ENCODE measurements at regions not wholly inside any gene's neighbourhood (a gene's known extent, or its start where the extent isn't known, plus 50 kb on each side); places are given as distances from the start of the nearest gene placed in this dataset.

DNA sequence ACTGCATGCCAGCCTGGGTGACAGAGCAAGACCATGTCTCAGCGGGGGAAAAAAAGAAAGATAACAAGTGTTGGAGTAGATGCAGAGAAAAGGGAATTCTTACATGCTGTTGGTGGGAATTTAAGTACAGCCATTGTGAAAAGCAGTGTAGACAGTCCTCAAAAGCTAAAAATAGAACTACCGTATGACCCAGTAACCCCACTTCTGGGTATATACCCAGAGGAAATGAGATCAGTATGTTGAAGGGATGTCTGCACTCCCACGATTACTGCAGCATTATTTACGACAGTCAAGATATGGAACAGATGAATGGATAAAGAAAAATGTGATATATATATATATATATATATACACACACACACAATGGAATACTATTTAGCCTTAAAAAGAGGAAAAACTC is 225.3 kb upstream of the SLC24A2 start:
- H3K36me3 ChIP-seq (ENCODE audit: insufficient read depth, low read length): no peaks in the 10 kb centered on the region
- H2AFZ ChIP-seq (ENCODE audit: low read depth, low read length): no peak overlapping the region
- H3K4me3 ChIP-seq (ENCODE audit: low read length): no peak overlapping the region
- no peaks in the 10 kb centered on the region for H3K27me3 ChIP-seq (ENCODE audit: insufficient read depth, low read length)
- H3K4me1 ChIP-seq (ENCODE audit: insufficient read depth, low read length): no peaks in the 10 kb centered on the region
- H3K9me3 ChIP-seq (ENCODE audit: low read length): no peaks in the 10 kb centered on the region

DNA sequence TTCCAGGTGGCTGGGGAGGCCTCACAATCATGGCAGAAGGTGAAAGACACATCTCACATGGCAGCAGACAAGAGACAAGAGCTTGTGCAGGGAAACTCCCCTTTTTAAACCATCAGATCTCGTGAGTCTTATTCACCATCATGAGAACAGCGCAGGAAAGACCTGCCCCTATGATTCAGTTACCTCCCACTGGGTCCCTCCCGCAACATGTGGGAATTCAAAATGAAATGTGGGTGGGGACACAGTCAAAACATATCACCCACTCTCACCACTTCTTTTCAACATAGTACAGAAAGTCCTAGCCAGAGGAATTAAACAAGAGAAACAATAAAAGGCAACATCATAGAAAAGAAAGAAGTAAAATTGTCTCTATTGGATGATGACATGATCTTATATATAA is 223.4 kb upstream of the SLC24A2 start:
- Histone ChIP-seq H3K9me3 (ENCODE audit: low read length) (no peaks in the 10 kb centered on the region), H3K4me3 (ENCODE audit: low read length) (no peak overlapping the region), H3K36me3 (ENCODE audit: insufficient read depth, low read length) (no peaks in the 10 kb centered on the region), H2AFZ (ENCODE audit: low read depth, low read length) (no peak overlapping the region), H3K4me1 (ENCODE audit: insufficient read depth, low read length) (no peaks in the 10 kb centered on the region), H3K27me3 (ENCODE audit: insufficient read depth, low read length) (no peaks in the 10 kb centered on the region)

DNA sequence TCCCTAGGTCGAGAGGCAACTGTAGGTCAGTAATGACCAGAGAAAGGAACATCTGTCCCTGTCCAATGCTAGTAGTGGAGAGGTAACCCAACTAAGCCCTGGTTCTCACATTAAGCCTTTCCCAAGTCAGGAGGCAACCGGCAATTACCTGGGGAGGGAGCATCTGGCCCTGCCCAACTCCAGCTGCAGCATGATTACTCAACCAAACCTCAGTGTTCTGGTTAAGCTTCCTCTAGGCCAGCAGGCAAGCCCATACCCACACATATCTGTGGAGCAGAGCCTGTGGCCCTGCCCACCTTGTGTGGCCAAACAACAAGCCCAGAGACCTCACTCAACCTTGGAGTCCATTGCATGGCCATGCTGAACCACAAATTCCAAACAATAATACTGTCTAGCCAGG is 220.8 kb upstream of the SLC24A2 start:
- Histone ChIP-seq H3K4me3 (ENCODE audit: low read length) (no peak overlapping the region), H2AFZ (ENCODE audit: low read depth, low read length) (no peak overlapping the region), H3K27me3 (ENCODE audit: insufficient read depth, low read length) (no peaks in the 10 kb centered on the region), H3K36me3 (ENCODE audit: insufficient read depth, low read length) (no peaks in the 10 kb centered on the region), H3K4me1 (ENCODE audit: insufficient read depth, low read length) (no peaks in the 10 kb centered on the region), H3K9me3 (ENCODE audit: low read length) (no peaks in the 10 kb centered on the region)

DNA sequence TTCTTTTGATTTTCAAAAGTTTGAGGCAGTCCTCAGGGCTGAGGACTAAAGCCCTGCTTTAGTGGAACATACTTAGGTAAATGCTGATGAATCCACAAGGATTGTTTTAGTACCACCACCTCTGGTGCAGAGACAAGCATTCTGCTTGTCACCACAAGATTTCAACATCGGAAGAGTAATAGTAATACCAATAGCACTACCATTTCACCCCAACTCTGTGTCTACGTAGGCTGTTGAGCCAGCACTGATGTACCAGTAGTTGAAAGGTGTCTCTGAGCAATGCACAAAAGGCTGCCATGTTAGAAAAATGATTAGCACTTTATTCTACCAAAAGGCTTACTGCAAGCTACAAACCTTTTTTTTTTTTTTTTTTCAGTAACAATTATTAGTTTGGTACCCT is 213.2 kb upstream of the SLC24A2 start:
- no peaks in the 10 kb centered on the region for H3K27me3 ChIP-seq (ENCODE audit: insufficient read depth, low read length)
- no peak overlapping the region for H2AFZ ChIP-seq (ENCODE audit: low read depth, low read length)
- H3K4me1 ChIP-seq (ENCODE audit: insufficient read depth, low read length): no peaks in the 10 kb centered on the region
- H3K9me3 ChIP-seq (ENCODE audit: low read length): no peaks in the 10 kb centered on the region
- H3K36me3 ChIP-seq (ENCODE audit: insufficient read depth, low read length): no peaks in the 10 kb centered on the region
- no peak overlapping the region for H3K4me3 ChIP-seq (ENCODE audit: low read length)

DNA sequence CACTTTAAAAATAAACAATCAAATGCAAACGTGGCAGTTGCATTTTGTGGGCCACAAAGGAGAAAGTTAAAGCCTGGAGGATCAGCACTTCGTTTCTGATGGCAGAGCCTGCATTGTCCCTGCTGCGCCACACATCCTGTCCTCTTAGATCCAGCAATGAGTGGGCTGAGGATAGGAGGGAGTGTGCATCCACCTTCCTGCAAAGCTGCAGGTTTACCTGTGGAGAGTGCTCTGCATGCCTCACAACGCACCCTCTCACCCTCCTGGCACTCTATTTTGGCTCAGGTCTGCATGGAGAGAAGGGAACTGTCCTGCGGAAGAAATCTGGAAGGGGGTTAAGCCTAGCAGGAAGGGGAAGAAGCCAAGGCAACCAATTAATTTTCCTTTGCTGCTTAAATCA is 212.2 kb upstream of the SLC24A2 start:
- no peaks in the 10 kb centered on the region for H3K4me1 ChIP-seq (ENCODE audit: insufficient read depth, low read length)
- no peak overlapping the region for H3K4me3 ChIP-seq (ENCODE audit: low read length)
- no peaks in the 10 kb centered on the region for H3K9me3 ChIP-seq (ENCODE audit: low read length)
- no peak overlapping the region for H2AFZ ChIP-seq (ENCODE audit: low read depth, low read length)
- H3K36me3 ChIP-seq (ENCODE audit: insufficient read depth, low read length): no peaks in the 10 kb centered on the region
- H3K27me3 ChIP-seq (ENCODE audit: insufficient read depth, low read length): no peaks in the 10 kb centered on the region

DNA sequence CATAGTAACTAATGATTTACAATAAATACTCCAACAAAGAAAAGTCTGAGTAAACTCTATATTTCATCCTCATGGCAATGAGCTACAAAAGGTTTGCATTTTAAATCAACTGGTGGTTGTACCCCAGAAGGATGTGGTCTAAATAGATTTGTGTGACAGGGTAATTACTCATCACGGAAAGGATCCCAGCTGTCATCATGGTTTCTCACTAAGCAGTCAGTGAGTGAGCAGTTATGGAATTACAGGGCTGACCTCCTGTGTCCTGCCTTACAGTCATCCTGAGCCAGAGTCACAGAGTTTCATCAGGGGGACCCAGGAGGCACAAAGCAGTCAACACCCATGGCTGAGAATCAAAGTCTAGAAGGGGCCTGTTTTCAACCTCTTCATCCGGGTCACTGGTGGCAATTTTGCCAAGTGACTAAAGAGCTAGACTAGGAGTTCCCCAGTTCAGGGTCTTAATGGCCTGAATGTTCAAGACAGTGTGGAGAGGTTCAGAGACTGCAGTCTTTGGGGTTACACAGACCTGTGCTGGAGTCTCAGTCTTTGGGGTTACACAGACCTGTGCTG is 210.7 kb upstream of the SLC24A2 start:
- Histone ChIP-seq H3K4me1 (ENCODE audit: insufficient read depth, low read length) (no peaks in the 10 kb centered on the region), H3K27me3 (ENCODE audit: insufficient read depth, low read length) (no peaks in the 10 kb centered on the region), H3K4me3 (ENCODE audit: low read length) (no peak overlapping the region), H3K9me3 (ENCODE audit: low read length) (no peaks in the 10 kb centered on the region), H2AFZ (ENCODE audit: low read depth, low read length) (no peak overlapping the region), H3K36me3 (ENCODE audit: insufficient read depth, low read length) (no peaks in the 10 kb centered on the region)

DNA sequence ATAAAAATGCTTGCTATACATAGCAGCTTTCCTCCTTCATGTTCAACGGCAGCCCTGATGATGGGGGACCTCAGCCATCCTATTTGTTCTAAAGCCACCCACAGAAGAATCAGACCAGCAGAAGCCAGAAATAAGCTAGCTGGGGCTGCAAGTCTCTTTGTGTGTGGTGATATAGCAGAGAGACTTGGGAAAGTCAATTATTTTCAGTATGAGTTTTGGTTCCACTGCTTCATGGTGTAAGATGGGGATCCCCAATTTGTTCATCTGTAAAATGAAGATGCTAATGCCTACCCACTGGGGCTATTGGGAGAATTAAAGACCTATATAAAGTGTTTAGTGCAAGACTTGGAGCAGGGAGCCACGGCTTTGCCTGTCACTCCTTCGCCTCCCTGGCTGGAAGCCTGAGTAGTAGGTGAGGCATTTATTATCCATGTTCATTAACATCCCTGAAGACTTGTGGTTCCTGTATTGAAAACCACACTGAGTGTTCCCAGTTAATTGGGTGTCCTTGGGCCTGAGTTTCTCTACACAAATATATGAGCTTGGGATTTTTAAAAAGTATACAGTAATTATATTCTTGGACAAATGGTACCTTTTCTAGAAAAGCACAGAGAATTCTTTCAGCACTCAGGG is 210.1 kb upstream of the SLC24A2 start:
- Histone ChIP-seq H3K4me3 (ENCODE audit: low read length) (no peak overlapping the region), H3K36me3 (ENCODE audit: insufficient read depth, low read length) (no peaks in the 10 kb centered on the region), H3K4me1 (ENCODE audit: insufficient read depth, low read length) (no peaks in the 10 kb centered on the region), H2AFZ (ENCODE audit: low read depth, low read length) (no peak overlapping the region), H3K27me3 (ENCODE audit: insufficient read depth, low read length) (no peaks in the 10 kb centered on the region), H3K9me3 (ENCODE audit: low read length) (no peaks in the 10 kb centered on the region)

DNA sequence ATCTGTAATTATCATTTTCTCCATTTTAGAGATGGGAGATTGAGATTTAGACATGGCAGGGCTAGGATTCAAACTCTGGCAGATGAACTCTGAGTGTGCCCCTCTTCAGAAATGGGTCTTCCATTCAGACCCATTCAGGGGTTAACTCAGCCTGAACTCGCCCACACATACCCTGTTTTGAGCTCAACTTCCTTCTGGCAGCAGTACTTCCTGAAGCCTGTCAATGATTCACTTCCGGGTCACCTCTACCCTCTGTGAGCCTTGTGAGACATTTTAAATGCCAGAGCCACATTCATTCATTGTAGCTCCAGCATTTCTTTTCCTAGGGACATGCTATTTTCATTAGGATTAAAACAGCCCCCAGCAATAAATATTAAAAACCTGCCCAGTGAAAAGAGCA is 209.3 kb upstream of the SLC24A2 start:
- H2AFZ ChIP-seq (ENCODE audit: low read depth, low read length): no peak overlapping the region
- no peaks in the 10 kb centered on the region for H3K27me3 ChIP-seq (ENCODE audit: insufficient read depth, low read length)
- no peaks in the 10 kb centered on the region for H3K36me3 ChIP-seq (ENCODE audit: insufficient read depth, low read length)
- H3K9me3 ChIP-seq (ENCODE audit: low read length): no peaks in the 10 kb centered on the region
- H3K4me3 ChIP-seq (ENCODE audit: low read length): no peak overlapping the region
- no peaks in the 10 kb centered on the region for H3K4me1 ChIP-seq (ENCODE audit: insufficient read depth, low read length)

DNA sequence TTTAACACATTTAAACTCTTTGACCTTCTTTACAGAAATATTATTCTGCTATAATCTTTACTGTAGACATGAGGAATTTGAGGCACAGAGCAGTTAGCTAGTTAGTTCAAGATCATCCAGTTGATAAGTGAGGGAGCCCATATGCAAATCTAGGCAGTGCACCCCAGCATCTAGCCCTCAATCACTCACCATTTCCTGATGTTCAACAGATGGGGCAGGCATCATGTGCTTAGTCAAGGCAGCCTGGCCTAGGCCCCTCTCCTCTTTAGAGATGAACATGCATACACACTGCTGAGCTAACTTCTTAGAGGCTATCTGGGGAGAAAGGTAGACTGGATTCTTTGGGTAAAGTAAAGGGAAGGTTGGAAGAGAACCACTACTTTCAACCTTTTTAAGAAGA is 206.8 kb upstream of the SLC24A2 start:
- Histone ChIP-seq H3K4me1 (ENCODE audit: insufficient read depth, low read length) (no peaks in the 10 kb centered on the region), H3K9me3 (ENCODE audit: low read length) (no peaks in the 10 kb centered on the region), H2AFZ (ENCODE audit: low read depth, low read length) (no peak overlapping the region), H3K27me3 (ENCODE audit: insufficient read depth, low read length) (no peaks in the 10 kb centered on the region), H3K4me3 (ENCODE audit: low read length) (no peak overlapping the region), H3K36me3 (ENCODE audit: insufficient read depth, low read length) (no peaks in the 10 kb centered on the region)

DNA sequence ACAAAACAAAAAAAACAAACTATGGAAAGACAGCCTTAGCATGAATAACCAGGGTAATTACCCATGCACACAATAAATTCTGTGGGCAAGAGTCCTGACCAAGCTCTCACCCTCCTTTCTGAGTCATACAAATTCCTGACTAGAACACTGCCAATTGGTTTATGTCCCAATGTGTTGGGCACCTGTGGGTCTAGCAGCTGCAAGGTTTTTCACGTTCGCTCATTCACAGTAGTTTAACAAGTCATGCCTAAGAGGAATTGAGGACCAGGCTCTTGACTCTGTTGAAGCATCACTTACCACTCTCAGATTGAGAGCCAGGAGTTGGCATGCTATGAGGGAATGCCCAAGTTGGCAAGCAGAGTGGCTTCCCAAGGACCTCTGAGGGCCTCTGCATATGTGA is 205.5 kb upstream of the SLC24A2 start:
- Histone ChIP-seq H3K4me3 (ENCODE audit: low read length) (no peak overlapping the region), H2AFZ (ENCODE audit: low read depth, low read length) (no peak overlapping the region), H3K4me1 (ENCODE audit: insufficient read depth, low read length) (no peaks in the 10 kb centered on the region), H3K9me3 (ENCODE audit: low read length) (no peaks in the 10 kb centered on the region), H3K36me3 (ENCODE audit: insufficient read depth, low read length) (no peaks in the 10 kb centered on the region), H3K27me3 (ENCODE audit: insufficient read depth, low read length) (no peaks in the 10 kb centered on the region)

DNA sequence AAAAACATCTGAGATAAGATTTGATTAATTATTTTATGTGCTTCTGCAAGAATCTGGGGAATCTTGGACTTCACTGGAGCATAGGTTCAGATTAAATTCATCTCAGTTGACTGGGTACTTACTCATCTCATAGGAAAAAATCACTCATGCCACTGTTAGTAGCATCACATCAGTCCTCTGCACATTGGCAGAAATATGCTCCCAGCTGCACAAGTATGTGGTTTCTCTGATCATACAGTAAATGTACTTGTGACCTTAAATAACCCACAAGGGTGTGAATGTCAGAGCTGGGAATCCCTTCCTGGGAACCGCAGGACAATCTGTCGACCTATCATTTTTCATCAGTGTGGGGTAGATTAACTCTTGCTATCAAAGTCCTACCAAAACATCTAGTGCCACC is 203.7 kb upstream of the SLC24A2 start:
- H3K4me1 ChIP-seq (ENCODE audit: insufficient read depth, low read length): peaks cover 5% of the 10 kb centered on the region
- no peaks in the 10 kb centered on the region for H3K27me3 ChIP-seq (ENCODE audit: insufficient read depth, low read length)
- H3K36me3 ChIP-seq (ENCODE audit: insufficient read depth, low read length): no peaks in the 10 kb centered on the region
- H3K4me3 ChIP-seq (ENCODE audit: low read length): no peak overlapping the region
- H2AFZ ChIP-seq (ENCODE audit: low read depth, low read length): no peak overlapping the region
- no peaks in the 10 kb centered on the region for H3K9me3 ChIP-seq (ENCODE audit: low read length)

DNA sequence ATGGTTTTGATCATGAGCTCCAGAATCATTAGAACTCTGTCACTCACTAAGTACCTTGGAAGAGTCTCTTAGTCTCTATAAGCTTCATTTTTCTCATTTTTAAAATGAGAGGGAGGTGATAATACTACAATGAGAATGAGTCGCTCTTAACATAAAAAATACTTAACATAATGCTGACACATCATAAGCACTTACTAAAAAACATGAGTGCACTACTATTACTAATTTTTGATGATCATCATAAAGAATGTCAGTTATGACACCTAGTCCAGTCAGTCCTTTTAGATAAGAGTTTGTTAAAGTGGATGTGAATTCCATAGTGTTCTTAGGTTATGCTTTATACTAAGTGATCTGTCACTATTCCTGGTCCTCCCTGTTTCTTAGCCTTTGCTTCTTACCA is 200.4 kb upstream of the SLC24A2 start:
- Histone ChIP-seq H3K4me1 (ENCODE audit: insufficient read depth, low read length) (peaks cover 5% of the 10 kb centered on the region), H3K9me3 (ENCODE audit: low read length) (no peaks in the 10 kb centered on the region), H3K4me3 (ENCODE audit: low read length) (no peak overlapping the region), H3K36me3 (ENCODE audit: insufficient read depth, low read length) (no peaks in the 10 kb centered on the region), H3K27me3 (ENCODE audit: insufficient read depth, low read length) (no peaks in the 10 kb centered on the region), H2AFZ (ENCODE audit: low read depth, low read length) (no peak overlapping the region)

DNA sequence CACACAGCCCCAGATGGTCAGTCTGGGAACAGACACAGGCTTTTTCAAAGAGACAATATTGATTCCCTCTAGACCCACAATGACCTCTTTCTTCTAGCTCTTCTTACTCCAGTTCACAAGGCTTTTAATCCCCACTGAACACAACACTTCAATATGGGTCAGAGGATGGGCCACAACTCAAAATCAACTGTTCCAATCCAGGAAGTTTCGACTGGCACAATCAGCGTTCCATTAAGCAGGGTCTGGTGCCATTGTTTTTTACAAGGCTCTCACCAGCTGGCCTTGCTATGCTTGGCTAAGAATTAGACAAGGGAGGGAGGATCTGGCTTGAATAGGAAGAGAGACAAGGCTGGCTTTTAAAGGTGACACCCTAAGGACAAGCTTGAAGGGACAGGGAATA is 199.4 kb upstream of the SLC24A2 start:
- Histone ChIP-seq H3K4me3 (ENCODE audit: low read length) (no peak overlapping the region), H2AFZ (ENCODE audit: low read depth, low read length) (no peak overlapping the region), H3K4me1 (ENCODE audit: insufficient read depth, low read length) (peaks cover 5% of the 10 kb centered on the region), H3K27me3 (ENCODE audit: insufficient read depth, low read length) (no peaks in the 10 kb centered on the region), H3K9me3 (ENCODE audit: low read length) (no peaks in the 10 kb centered on the region), H3K36me3 (ENCODE audit: insufficient read depth, low read length) (no peaks in the 10 kb centered on the region)

DNA sequence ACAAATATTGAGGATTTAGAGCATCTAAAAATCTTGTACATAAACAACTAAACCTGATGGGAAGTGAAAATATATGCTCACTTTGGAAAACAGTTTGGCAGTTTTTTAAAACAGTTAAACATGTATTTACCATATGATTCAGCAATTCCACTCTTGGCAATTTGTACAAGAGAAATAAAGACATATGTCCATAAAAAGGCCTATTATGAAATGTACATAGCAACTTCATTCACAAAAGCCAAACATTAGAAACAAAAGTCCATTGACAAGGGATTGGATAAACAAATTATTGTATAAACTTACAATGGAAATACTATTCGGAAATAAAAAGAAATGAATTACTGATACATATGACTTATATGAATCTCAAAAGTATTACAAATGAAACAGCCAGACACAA is 196.2 kb upstream of the SLC24A2 start:
- H3K36me3 ChIP-seq (ENCODE audit: insufficient read depth, low read length): no peaks in the 10 kb centered on the region
- no peaks in the 10 kb centered on the region for H3K9me3 ChIP-seq (ENCODE audit: low read length)
- peaks cover 5% of the 10 kb centered on the region for H3K4me1 ChIP-seq (ENCODE audit: insufficient read depth, low read length)
- no peak overlapping the region for H3K4me3 ChIP-seq (ENCODE audit: low read length)
- no peaks in the 10 kb centered on the region for H3K27me3 ChIP-seq (ENCODE audit: insufficient read depth, low read length)
- H2AFZ ChIP-seq (ENCODE audit: low read depth, low read length): no peak overlapping the region

All from neuron (in vitro differentiated cells).